SK-N-SH (cell line): ENCODE measurements at regions not wholly inside any gene's neighbourhood (a gene's known extent, or its start where the extent isn't known, plus 50 kb on each side); places are given as distances from the start of the nearest gene placed in this dataset.

ENCODE experiments used
- CTCF ChIA-PET: fragments of 300-600, 350-600 bp; formaldehyde crosslinking; extraction: SDS; loops from one replicate; lab custom pipeline; 2021; lab: Yijun Ruan, JAX
- POLR2A ChIA-PET: fragments of 350-600 bp; sonication (Branson Sonifier 250); formaldehyde crosslinking; extraction: SDS; loops from one replicate; lab custom pipeline; 2020; ENCODE audit warnings: antibody characterized with exemption, inconsistent platforms; lab: Yijun Ruan, JAX
- DNase-seq: peaks from one replicate; pipeline ENCODE4 v3.0.0; 2012
- H2AFZ ChIP-seq: fragments of 200-600 bp; sonication (generic); 2 replicates; pipeline ENCODE4 v1.8.1; 2016; ENCODE audit warnings: antibody characterized with exemption, mild to moderate bottlenecking, low read depth
- H3F3A ChIP-seq: fragments of 200-600 bp; sonication (generic); replicated peaks from 2 replicates; pipeline ENCODE3; 2016; ENCODE audit warnings: antibody characterized with exemption, mild to moderate bottlenecking; ENCODE audit not compliant: insufficient read depth
- H3K27ac ChIP-seq, 2 experiments: fragments of 200-500 bp in 1 of 2; fragments of 200-600 bp in 1 of 2; sonication (Bioruptor generic) in 1 of 2; sonication (generic), shearing (Covaris generic) in 1 of 2; 2 replicates each; pipeline versions ENCODE4 v1.5.1 to v1.6.1; 2014 to 2016; ENCODE audit warnings: low read depth in 2 of 2, inconsistent platforms in 1 of 2, low read length in 1 of 2, mild to moderate bottlenecking in 1 of 2, mixed read lengths in 1 of 2
- H3K27me3 ChIP-seq: fragments of 200-600 bp; sonication (generic), shearing (Covaris generic); 2 replicates; pipeline ENCODE4 v1.6.1; 2016; ENCODE audit warnings: mixed run types; ENCODE audit not compliant: insufficient read depth
- H3K36me3 ChIP-seq, 2 experiments: fragments of 200-500 bp in 1 of 2; fragments of 200-600 bp in 1 of 2; sonication (Bioruptor generic) in 1 of 2; sonication (generic) in 1 of 2; replicated peaks in 1 of 2; 2 replicates each; pipeline versions ENCODE3 to v1.5.1; 2014 to 2016; ENCODE audit warnings: low read length in 1 of 2, mild to moderate bottlenecking in 1 of 2; ENCODE audit not compliant: insufficient read depth in 2 of 2, control insufficient read depth in 1 of 2
- H3K4me1 ChIP-seq, 2 experiments: fragments of 200-500 bp in 1 of 2; fragments of 200-600 bp in 1 of 2; sonication (Bioruptor generic) in 1 of 2; sonication (generic), shearing (Covaris generic) in 1 of 2; 2 replicates each; pipeline versions ENCODE4 v1.5.1 to v1.6.1; 2014 to 2016; ENCODE audit warnings: low read depth in 1 of 2, low read length in 1 of 2, mixed run types in 1 of 2; ENCODE audit not compliant: insufficient read depth in 2 of 2, control insufficient read depth in 1 of 2
- H3K4me2 ChIP-seq: fragments of 200-600 bp; sonication (generic), shearing (Covaris generic); 2 replicates; pipeline ENCODE4 v1.6.1; 2017; ENCODE audit warnings: mixed run types
- H3K4me3 ChIP-seq, 2 experiments: fragments of 200-500 bp in 1 of 2; fragments of 200-600 bp in 1 of 2; sonication (Bioruptor generic) in 1 of 2; sonication (generic), shearing (Covaris generic) in 1 of 2; 2 replicates each; pipeline versions ENCODE4 v1.5.1 to v1.8.1; 2014 to 2016; ENCODE audit warnings: low read depth in 2 of 2, inconsistent platforms in 1 of 2, low read length in 1 of 2, mild to moderate bottlenecking in 1 of 2, mixed read lengths in 1 of 2, moderate library complexity in 1 of 2
- H3K79me2 ChIP-seq: fragments of 200-600 bp; sonication (generic); 2 replicates; pipeline ENCODE4 v1.8.1; 2017; ENCODE audit warnings: mild to moderate bottlenecking; ENCODE audit not compliant: insufficient read depth
- H3K9ac ChIP-seq: fragments of 200-600 bp; sonication (generic); 2 replicates; pipeline ENCODE4 v1.6.1; 2017; ENCODE audit warnings: mixed run types
- H3K9me2 ChIP-seq: fragments of 200-600 bp; sonication (generic); 2 replicates; pipeline ENCODE4 v1.6.1; 2017; ENCODE audit warnings: mixed run types
- H3K9me3 ChIP-seq: fragments of 200-600 bp; sonication (generic); 2 replicates; pipeline ENCODE4 v1.6.1; 2017; ENCODE audit warnings: mixed run types, mild to moderate bottlenecking, moderate library complexity
- H4K20me1 ChIP-seq: fragments of 200-600 bp; sonication (generic); 2 replicates; pipeline ENCODE4 v1.6.1; 2017; ENCODE audit warnings: mild to moderate bottlenecking, mixed run types; ENCODE audit not compliant: insufficient read depth
- CHD2 ChIP-seq: fragments of 150-350 bp; IDR thresholded peaks from 2 replicates; pipeline ENCODE4 v1.6.1; 2018; ENCODE audit warnings: low read length; ENCODE audit not compliant: partially characterized antibody
- ELF1 ChIP-seq: IDR thresholded peaks from 2 replicates; pipeline ENCODE4 v1.4.0; 2012
- EP300 ChIP-seq, 2 experiments: IDR thresholded peaks; 2 replicates each; pipeline versions ENCODE4 v1.4.0 to v1.6.1; 2012; ENCODE audit warnings: borderline replicate concordance in 1 of 2, low read depth in 1 of 2, low read length in 1 of 2
- FOSL2 ChIP-seq: IDR thresholded peaks from 2 replicates; pipeline ENCODE4 v1.4.0; 2012; ENCODE audit warnings: low read depth, mild to moderate bottlenecking, moderate library complexity, borderline replicate concordance
- FOXJ3 ChIP-seq: sonication (generic); formaldehyde crosslinking; IDR thresholded peaks from 2 replicates; pipeline ENCODE4 v1.5.1; 2020; ENCODE audit warnings: mild to moderate bottlenecking, missing genetic modification reagents
- GATA2 ChIP-seq: sonication (generic); formaldehyde crosslinking; IDR thresholded peaks from 2 replicates; pipeline ENCODE4 v1.5.0; 2020; ENCODE audit warnings: mild to moderate bottlenecking, missing genetic modification reagents
- JUND ChIP-seq: IDR thresholded peaks from 2 replicates; pipeline ENCODE4 v1.4.0; 2012
- MEF2A ChIP-seq: IDR thresholded peaks from 2 replicates; pipeline ENCODE4 v1.4.0; 2012; ENCODE audit warnings: low read depth, borderline replicate concordance
- NFIC ChIP-seq: IDR thresholded peaks from 2 replicates; pipeline ENCODE4 v1.4.0; 2012; ENCODE audit warnings: borderline replicate concordance
- NRF1 ChIP-seq: IDR thresholded peaks from 2 replicates; pipeline ENCODE4 v1.6.1; 2012; ENCODE audit warnings: low read depth, mild to moderate bottlenecking, low read length
- POLR2AphosphoS5 ChIP-seq: IDR thresholded peaks from 2 replicates; pipeline ENCODE4 v1.6.1; 2012; ENCODE audit warnings: low read depth, low read length
- RFX5 ChIP-seq: IDR thresholded peaks from 2 replicates; pipeline ENCODE4 v1.6.1; 2012; ENCODE audit warnings: mild to moderate bottlenecking, improper control_type of control experiment, low read length
- SIN3A ChIP-seq: IDR thresholded peaks from 2 replicates; pipeline ENCODE4 v1.6.1; 2012; ENCODE audit warnings: low read depth, mild to moderate bottlenecking, low read length, moderate library complexity, borderline replicate concordance
- TCF12 ChIP-seq: IDR thresholded peaks from 2 replicates; pipeline ENCODE4 v1.4.0; 2012
- TEAD4 ChIP-seq: IDR thresholded peaks from 2 replicates; pipeline ENCODE4 v1.4.0; 2012; ENCODE audit warnings: mild to moderate bottlenecking, borderline replicate concordance; ENCODE audit not compliant: insufficient read depth
- USF1 ChIP-seq: IDR thresholded peaks from 2 replicates; pipeline ENCODE4 v1.4.0; 2012; ENCODE audit warnings: low read depth, borderline replicate concordance
- USF2 ChIP-seq: fragments of 150-350 bp; IDR thresholded peaks from 2 replicates; pipeline ENCODE4 v1.6.1; 2017; ENCODE audit warnings: antibody characterized with exemption, low read length, low read depth, borderline replicate concordance
- ZBTB33 ChIP-seq: IDR thresholded peaks from 2 replicates; pipeline ENCODE4 v1.4.0; 2012; ENCODE audit warnings: low read depth, borderline replicate concordance
- WGBS: methylation state at CpG from one replicate; pipeline ENCODE4 v1.1.6; 2017; ENCODE audit warnings: low lambda C conversion rate; 5-methylcytosine and 5-hydroxymethylcytosine counted together
- TF ChIP-seq, protein P1 (sequence below): IDR thresholded peaks from 2 replicates; pipeline ENCODE4; 2012
- TF ChIP-seq, protein P2 (sequence below): IDR thresholded peaks from 2 replicates; pipeline ENCODE4 v1.6.1; 2012; ENCODE audit warnings: mild to moderate bottlenecking, low read depth, low read length, moderate library complexity

GRCh38 chr2:58700591-58700990 is 459.5 kb upstream of the FANCL start:
- WGBS: 11% methylated on average over 1 of the region's 1 CpG
- Histone ChIP-seq H3K4me3 (no peak overlapping the region), H3K27me3 (no peaks in the 10 kb centered on the region), H3K79me2 (no peaks in the 10 kb centered on the region), H4K20me1 (no peaks in the 10 kb centered on the region), H2AFZ (no peak overlapping the region), H3K36me3 (no peaks in the 10 kb centered on the region), H3K4me2 (no peak overlapping the region), H3K9me3 (no peaks in the 10 kb centered on the region), H3K4me1 (no peaks in the 10 kb centered on the region), H3K9me2 (no peaks in the 10 kb centered on the region), H3K27ac (no peak overlapping the region), H3F3A (no peaks in the 10 kb centered on the region), H3K9ac (no peak overlapping the region)
- POLR2A ChIA-PET: no interaction called here
- TF ChIP-seq, protein P1, sequence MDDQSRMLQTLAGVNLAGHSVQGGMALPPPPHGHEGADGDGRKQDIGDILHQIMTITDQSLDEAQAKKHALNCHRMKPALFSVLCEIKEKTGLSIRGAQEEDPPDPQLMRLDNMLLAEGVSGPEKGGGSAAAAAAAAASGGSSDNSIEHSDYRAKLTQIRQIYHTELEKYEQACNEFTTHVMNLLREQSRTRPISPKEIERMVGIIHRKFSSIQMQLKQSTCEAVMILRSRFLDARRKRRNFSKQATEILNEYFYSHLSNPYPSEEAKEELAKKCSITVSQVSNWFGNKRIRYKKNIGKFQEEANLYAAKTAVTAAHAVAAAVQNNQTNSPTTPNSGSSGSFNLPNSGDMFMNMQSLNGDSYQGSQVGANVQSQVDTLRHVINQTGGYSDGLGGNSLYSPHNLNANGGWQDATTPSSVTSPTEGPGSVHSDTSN: no peak
- TF ChIP-seq, protein P2, sequence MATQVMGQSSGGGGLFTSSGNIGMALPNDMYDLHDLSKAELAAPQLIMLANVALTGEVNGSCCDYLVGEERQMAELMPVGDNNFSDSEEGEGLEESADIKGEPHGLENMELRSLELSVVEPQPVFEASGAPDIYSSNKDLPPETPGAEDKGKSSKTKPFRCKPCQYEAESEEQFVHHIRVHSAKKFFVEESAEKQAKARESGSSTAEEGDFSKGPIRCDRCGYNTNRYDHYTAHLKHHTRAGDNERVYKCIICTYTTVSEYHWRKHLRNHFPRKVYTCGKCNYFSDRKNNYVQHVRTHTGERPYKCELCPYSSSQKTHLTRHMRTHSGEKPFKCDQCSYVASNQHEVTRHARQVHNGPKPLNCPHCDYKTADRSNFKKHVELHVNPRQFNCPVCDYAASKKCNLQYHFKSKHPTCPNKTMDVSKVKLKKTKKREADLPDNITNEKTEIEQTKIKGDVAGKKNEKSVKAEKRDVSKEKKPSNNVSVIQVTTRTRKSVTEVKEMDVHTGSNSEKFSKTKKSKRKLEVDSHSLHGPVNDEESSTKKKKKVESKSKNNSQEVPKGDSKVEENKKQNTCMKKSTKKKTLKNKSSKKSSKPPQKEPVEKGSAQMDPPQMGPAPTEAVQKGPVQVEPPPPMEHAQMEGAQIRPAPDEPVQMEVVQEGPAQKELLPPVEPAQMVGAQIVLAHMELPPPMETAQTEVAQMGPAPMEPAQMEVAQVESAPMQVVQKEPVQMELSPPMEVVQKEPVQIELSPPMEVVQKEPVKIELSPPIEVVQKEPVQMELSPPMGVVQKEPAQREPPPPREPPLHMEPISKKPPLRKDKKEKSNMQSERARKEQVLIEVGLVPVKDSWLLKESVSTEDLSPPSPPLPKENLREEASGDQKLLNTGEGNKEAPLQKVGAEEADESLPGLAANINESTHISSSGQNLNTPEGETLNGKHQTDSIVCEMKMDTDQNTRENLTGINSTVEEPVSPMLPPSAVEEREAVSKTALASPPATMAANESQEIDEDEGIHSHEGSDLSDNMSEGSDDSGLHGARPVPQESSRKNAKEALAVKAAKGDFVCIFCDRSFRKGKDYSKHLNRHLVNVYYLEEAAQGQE: no peak
- TF ChIP-seq SIN3A: no peak
- no peak for TF ChIP-seq EP300 (IDR thresholded peaks at IDR 0.05; ENCODE audit: borderline replicate concordance in 1 of 2, low read depth in 1 of 2, low read length in 1 of 2)
- no peak for TF ChIP-seq FOSL2
- TF ChIP-seq JUND: no peak
- TF ChIP-seq USF1: no peak
- TF ChIP-seq NRF1: no peak
- no peak for TF ChIP-seq GATA2 (CRISPR knock-in tag)
- TF ChIP-seq CHD2: no peak
- TF ChIP-seq ELF1: no peak
- TF ChIP-seq RFX5: no peak
- TF ChIP-seq MEF2A: no peak
- TF ChIP-seq NFIC: no peak
- no peak for TF ChIP-seq POLR2AphosphoS5
- TF ChIP-seq TEAD4: no peak
- no peak for TF ChIP-seq FOXJ3 (CRISPR knock-in tag)
- no peak for TF ChIP-seq ZBTB33
- TF ChIP-seq TCF12: no peak
- no peak for TF ChIP-seq USF2
- DNase-seq: no peak
- CTCF ChIA-PET: no interaction called here
